Mucosa of gallbladder (tissue), 1 donor: ENCODE measurements at regions not wholly inside any gene's neighbourhood (a gene's known extent, or its start where the extent isn't known, plus 50 kb on each side); places are given as distances from the start of the nearest gene placed in this dataset.

ENCODE experiments used
- DNase-seq: peaks from one replicate; pipeline ENCODE4 v3.0.0-alpha.2; 2020; ENCODE audit warnings: low spot score
- donor health status: DM: no; HTN: no; CAD: no.

- DNase-seq: no peak
Measured at GRCh38 chrX:39826813-39827543, 270.8 kb downstream of the BCOR start.

DNA sequence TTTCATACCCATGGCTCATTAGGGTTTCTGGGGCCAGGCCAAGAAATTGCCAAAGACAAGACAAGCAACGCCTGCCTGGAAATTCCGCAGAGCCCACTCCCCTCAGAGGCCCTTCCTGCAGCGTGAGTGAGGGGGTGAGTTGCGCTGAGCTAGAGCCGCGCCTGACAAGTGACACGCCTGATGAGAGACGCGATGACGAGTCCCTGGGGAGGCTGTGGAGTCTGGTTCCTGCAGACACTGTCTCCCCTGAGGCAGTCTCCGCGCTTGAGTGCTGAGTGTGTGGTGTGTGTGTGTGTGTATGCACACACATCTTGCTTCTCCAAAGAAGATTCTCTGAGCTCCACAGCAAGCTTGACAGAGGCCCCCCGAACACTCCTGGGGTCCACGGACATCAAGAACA is 269.8 kb downstream of the BCOR start:
- no peak for DNase-seq

DNA sequence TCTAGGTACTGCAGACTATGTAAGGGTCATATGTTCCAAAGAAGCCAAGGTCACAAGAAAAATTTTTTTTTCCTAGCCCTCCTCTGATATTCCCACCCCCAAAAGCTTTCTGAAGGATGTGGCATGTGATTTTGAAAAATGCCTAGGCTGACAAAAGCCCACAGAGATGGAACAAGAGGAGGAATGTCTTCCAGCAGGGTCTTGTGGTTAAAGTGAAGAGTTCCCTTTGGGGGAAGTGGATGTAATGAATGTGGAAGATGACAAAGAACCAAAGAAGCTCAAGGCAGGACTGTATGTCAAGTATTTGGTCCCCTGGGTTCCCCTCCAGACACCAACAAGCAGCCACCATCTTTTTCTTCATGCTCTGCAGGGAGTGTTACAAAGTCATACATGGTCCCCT is 268.8 kb downstream of the BCOR start:
- no peak for DNase-seq

DNA sequence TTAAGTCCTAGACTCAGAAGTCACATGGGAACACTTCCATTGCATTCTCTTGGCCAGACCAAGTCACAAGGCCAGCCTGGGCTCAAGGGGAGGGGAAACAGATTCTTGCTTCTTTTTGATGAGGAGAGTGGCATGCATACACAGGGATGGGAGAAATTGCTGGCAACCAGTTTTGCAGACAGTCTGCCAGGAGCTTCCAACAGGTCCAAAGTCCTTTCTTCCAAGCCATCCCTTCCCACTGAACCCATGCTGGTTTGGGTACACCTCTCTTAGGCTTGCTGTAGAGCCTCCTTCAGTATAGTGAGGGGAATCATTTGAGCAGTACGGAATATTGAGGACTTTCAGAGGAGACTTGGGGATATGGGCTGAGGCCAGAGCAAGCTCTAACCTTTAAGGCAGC is 267.8 kb downstream of the BCOR start:
- DNase-seq: no peak

GRCh38 chrX:39830414-39830813 is 267.3 kb downstream of the BCOR start:
- DNase-seq: no peak

- no peak for DNase-seq
Measured at GRCh38 chrX:39832211-39832610, 265.5 kb downstream of the BCOR start.

- no peak for DNase-seq
Measured at GRCh38 chrX:39834600-39834999, 263.2 kb downstream of the BCOR start.

GRCh38 chrX:39835241-39835640 is 262.5 kb downstream of the BCOR start:
- no peak for DNase-seq

DNA sequence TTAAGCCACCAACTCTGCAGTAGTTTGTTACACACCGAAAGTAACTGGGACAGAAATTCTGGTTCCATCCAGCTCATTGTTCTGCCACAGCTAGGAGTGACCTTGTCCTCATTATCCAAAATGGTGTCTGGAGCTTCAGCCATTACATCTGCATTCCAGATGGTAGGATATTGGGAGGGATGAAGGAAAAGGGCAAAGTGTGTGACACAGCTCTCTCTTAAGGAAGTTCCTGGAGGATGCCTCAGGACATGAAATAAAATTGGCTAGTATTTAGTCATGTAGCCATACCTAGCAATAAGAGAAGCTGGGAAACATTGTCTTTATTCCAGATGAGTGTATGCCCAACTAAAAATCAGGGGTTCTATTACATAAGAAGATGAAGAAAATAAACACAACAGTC is 262.0 kb downstream of the BCOR start:
- no peak for DNase-seq

DNA sequence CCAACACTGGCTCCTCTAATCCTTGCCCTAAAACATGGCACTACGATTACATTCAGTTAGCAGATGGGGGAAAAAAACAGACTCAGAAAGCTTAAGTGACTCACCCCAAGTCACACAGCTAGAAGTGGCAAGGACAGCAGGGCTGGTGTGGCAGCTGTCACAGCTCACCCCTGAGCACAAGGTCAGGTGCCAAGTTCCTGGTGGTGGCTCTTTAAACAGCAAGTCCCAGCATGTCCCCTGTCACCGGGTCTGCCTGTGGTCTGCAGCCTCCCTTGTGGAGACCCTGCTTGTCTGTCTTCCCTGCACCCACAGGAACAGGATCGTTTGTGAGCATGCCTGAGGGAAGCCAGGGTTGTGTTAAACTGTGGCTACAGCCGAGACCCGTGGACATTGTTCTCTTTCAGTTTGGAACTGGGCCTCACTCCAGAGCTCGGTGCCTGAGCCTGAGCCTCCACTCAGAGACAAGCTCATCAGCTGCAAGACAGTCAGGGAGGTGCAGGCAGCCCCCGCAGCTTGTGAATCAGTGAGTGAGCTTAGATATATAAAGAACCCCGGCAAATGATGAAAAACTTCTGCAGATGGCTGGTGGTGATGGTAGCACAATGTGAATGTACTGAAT is 260.8 kb downstream of the BCOR start:
- DNase-seq: no peak

DNA sequence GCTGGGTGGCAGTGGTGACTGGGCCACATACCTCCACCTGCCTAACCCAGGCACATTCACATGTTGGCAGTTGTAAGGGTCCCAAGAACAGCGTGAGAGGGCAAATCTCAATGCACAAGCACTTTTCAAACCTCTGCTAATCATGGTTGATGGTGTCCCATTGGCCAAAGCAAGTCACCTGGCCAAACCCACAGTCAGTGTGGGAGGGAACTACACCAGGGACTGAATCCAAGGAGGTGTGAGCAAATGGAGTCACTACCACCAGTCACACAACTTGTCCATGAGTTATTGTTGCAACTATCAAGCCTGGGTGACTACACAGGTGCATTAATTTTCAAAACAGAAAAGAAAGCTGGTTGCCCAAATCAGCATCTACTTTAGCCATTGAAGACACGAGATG is 260.1 kb downstream of the BCOR start:
- DNase-seq: no peak

DNA sequence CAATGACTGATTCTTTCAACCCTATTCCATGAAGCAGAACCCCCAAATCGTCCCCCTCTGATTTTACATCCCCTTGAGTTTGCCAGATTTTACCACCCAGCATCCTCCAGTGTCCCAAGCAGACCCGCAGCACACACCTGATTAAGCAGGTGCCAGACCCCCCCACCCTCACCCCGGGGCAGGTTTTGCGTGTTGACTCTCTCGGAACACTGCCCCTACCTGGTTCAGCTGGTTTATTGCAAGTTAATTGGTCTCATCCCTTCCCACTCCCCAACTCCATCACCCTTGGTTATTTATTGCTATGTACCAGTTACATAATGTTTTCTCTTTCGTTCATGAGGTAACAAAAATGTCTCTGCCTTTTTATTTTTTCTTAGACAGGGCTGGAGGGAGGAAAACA is 258.4 kb downstream of the BCOR start:
- no peak for DNase-seq

DNA sequence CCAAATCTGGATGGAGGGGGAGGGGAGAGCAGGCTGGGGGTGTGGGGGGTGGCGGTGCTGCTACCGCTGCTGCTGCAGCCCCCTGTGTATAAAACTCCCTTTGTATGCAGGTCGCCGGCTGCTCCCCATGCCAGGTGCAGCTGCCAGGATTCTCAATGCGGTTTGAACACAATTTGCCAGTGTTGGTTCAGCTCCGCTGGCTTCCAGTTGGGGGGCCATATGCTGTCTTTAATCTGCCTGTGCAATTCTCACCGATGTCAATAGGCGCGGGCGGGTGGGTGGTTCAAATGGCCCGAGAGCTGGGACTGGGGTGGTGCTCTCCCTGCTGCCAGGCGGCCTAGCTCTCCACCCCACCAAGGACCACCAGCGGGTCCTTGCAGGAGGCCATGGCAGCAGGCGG is 257.6 kb downstream of the BCOR start:
- DNase-seq: no peak

GRCh38 chrX:39840581-39841093 is 257.1 kb downstream of the BCOR start:
- DNase-seq: no peak

- no peak for DNase-seq
Measured at GRCh38 chrX:39841604-39842003, 256.2 kb downstream of the BCOR start.

DNA sequence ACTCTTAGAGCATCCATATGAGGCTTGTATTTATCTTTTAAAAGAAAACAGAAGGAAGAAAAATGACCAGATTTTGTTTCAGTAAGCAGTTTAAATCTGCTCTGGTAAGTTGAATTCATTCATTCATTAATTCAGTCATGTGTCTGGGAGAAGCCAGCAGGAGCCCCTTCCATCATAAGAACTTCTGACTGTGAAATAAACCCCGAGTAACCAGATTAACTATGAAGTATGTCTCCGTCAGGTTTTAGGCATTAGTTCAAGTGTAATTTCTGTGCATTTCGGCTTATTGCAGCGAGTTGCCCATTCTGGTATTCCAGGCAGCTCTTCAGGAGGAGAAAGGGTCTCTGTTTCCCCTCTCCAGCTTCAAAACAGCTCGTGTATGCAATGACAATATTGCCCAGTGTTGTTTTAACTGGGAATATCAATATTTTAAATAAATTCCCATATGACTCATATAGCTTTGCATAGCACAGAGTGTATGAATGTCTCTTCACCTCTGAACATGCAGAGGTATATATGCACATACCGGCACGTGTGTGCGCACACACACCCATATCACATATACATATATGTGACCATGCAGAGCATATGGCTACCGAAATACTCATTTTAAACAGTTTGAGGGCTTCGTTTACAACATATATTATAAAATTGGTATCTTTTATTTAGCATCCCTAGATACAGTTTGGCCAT is 255.3 kb downstream of the BCOR start:
- no peak for DNase-seq

DNA sequence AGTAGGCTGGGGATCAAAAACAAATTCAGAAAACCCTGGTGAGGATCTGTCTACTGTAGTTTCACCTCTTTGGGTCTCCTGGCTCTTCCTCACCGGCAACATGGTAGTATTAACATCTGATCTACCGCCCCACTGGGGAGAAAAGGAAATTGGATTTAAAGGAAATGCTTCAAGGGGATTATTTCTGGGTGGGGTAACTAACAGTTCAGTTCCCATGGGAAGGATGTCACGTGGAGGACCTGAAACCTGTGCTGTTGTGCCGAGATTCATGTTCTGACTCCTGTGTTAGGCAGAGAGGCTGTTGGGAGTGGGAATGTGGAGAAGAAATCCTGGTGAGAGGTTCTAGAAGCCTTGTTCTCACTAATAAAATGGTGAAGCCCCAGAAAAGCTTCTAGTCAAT is 254.4 kb downstream of the BCOR start:
- DNase-seq: no peak

DNA sequence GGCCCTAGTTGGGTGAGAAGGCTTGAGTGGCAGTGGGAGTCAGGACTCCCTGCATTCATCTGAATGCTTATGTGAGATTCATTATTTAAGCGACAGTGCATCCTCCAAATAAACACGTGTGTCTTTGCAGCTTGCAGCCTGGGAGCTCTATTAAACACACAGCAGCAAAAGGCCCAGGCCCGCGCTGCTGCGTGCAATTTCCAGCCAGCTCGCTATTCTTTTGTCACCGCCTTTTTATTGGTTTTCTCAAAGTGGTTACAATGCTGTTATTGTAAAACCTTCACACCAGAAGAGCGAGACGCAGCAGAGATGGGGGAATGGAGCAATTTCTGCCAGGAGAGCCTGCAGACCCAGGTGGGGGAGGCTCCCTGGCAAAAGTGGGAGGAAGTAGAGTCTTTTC is 252.5 kb downstream of the BCOR start:
- no peak for DNase-seq

GRCh38 chrX:39846460-39846859 is 251.3 kb downstream of the BCOR start:
- no peak for DNase-seq

DNA sequence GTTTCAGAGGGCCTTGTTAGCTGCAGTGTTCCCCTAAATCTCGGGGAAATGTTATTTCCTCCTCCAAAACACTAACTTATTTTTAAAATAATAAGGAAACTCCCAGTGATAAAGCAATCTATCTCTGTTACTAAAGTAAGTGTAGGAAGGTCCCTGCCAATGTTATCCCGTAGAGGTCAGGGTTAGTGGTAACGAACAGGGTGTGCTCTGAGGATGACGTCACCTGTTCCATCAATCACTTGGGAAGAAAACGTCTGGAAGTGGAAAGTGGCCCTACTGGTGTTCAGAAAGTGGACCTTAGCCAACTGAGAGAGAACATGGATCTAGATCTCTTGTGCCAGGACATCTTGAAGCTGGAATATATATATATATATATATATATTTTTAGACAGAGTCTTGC is 249.5 kb downstream of the BCOR start:
- peak; percentile 44 for DNase-seq

DNA sequence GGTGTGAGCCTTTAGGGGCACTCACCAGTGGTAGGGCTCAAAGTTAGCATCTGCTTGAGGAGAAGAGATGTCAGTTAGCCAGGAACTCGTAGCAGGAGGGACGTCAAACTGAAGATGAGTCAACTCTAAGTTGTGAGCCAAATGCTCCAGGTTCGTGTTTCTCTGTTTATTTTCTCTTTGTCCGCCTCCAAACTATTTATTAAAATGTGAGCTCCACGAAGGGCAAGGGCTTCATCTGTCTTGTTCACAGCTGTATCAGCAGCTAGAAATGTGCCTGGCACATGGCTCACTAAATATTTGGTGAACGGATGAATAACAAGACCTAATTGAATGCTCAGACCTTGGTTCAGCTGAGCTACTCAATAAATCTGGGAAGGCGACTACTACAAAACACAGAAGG is 248.9 kb downstream of the BCOR start:
- no peak for DNase-seq

GRCh38 chrX:39850209-39850608 is 247.5 kb downstream of the BCOR start:
- DNase-seq: no peak

DNA sequence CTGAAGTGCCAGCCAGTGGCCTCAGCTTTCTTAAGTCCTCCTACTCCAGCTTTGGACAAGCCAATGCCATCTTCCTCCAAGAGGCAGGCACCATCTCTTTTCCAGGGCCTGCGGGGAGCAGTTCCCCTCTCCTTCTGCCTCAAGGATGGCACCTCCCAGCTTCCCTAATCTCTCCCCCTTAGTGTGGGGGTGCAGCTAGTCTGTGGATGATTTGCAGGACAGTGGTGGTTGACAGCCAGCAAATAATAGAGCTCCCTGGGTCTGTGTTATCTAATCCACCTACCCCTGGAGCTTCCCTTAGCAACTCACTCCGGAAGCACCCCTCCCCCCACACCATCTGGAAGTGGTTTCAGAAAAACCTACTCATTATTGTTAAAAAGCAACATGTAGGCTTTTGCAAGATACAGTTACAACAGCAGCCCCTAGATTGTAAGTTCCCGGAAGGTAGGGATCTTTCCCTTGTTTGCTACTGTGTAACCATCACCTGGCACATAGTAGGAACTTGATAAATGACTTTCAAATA is 247.1 kb downstream of the BCOR start:
- no peak for DNase-seq
